WERI-Rb-1 (cell line): ENCODE measurements at regions not wholly inside any gene's neighbourhood (a gene's known extent, or its start where the extent isn't known, plus 50 kb on each side); places are given as distances from the start of the nearest gene placed in this dataset.
A peak's percentile ranks its signal among the peaks of the same experiment; 100 is the strongest.

Source experiments
- DNase-seq: peaks from one replicate; pipeline ENCODE4 v3.0.0-alpha.2; 2020
- H3K27ac ChIP-seq: fragments of 250-450 bp; sonication (Bioruptor Pico); 2 replicates; pipeline ENCODE4 v1.5.1; 2020; ENCODE audit warnings: mild to moderate bottlenecking, moderate library complexity
- H3K27me3 ChIP-seq: fragments of 250-450 bp; sonication (Bioruptor Pico); 2 replicates; pipeline ENCODE4 v1.5.1; 2021; ENCODE audit warnings: mild to moderate bottlenecking, low read depth, moderate library complexity; ENCODE audit not compliant: insufficient read depth, severe bottlenecking
- H3K36me3 ChIP-seq: fragments of 250-450 bp; sonication (Bioruptor Pico); 2 replicates; pipeline ENCODE4 v1.5.1; 2020; ENCODE audit warnings: mild to moderate bottlenecking, moderate library complexity
- H3K4me3 ChIP-seq: 2 replicates; pipeline ENCODE4 v1.5.1; 2011; ENCODE audit warnings: low read depth, mild to moderate bottlenecking, control low read depth, low read length
- H3K9me3 ChIP-seq: fragments of 250-450 bp; sonication (Bioruptor Pico); 2 replicates; pipeline ENCODE4 v1.5.1; 2021; ENCODE audit warnings: mild to moderate bottlenecking, moderate library complexity; ENCODE audit not compliant: severe bottlenecking
- TF ChIP-seq, protein P1 (sequence below): IDR thresholded peaks from 2 replicates; pipeline ENCODE4 v1.5.1; 2011; ENCODE audit warnings: low read depth, mild to moderate bottlenecking, control low read depth, inconsistent platforms, low read length

DNA sequence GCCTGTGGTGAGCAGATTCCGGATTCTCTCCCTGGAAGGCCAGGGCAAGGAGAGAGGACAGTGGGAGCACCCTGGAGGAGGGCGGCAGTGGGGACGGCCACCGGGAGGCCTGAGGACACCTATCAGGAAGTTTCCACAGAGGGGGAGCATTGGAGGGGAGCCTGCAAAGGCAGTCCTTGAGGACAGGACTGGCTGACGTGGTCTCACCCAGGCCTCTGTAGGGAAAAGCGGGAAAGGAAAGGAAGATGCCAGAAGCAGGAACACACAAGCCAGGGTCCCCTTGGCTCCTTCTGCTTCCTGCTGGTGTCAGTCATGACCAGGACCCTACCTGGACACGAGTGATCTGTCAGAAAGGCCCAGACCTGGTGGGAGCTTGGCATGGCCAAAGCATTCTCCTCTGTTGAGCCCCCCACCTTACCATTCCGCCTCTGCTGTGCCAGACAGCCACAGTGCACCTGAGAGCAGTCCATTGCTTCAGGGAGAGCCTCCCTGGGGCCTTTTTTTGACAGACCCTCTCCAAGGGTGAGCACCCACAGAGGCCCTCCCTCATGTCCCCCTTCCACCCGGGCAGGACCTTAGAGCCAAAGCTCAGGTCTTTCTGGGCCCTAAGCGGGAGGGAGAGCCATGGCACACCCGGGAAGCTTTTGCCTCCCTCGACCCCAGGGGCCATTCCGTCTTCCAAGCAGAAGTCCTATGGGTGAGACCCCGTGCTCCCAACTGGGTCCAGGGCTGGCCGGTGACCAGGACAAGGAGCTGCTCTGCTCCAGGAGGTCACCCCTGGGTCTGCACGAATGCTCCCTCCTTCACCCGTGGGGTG is 333.1 kb downstream of the DYSF start:
- Histone ChIP-seq H3K27me3 (peaks cover 5% of the 10 kb centered on the region), H3K36me3 (no peaks in the 10 kb centered on the region), H3K27ac (no peak overlapping the region), H3K9me3 (no peaks in the 10 kb centered on the region), H3K4me3 (no peak overlapping the region)
- no peak for DNase-seq
- TF ChIP-seq, protein P1, sequence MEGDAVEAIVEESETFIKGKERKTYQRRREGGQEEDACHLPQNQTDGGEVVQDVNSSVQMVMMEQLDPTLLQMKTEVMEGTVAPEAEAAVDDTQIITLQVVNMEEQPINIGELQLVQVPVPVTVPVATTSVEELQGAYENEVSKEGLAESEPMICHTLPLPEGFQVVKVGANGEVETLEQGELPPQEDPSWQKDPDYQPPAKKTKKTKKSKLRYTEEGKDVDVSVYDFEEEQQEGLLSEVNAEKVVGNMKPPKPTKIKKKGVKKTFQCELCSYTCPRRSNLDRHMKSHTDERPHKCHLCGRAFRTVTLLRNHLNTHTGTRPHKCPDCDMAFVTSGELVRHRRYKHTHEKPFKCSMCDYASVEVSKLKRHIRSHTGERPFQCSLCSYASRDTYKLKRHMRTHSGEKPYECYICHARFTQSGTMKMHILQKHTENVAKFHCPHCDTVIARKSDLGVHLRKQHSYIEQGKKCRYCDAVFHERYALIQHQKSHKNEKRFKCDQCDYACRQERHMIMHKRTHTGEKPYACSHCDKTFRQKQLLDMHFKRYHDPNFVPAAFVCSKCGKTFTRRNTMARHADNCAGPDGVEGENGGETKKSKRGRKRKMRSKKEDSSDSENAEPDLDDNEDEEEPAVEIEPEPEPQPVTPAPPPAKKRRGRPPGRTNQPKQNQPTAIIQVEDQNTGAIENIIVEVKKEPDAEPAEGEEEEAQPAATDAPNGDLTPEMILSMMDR: no peak

DNA sequence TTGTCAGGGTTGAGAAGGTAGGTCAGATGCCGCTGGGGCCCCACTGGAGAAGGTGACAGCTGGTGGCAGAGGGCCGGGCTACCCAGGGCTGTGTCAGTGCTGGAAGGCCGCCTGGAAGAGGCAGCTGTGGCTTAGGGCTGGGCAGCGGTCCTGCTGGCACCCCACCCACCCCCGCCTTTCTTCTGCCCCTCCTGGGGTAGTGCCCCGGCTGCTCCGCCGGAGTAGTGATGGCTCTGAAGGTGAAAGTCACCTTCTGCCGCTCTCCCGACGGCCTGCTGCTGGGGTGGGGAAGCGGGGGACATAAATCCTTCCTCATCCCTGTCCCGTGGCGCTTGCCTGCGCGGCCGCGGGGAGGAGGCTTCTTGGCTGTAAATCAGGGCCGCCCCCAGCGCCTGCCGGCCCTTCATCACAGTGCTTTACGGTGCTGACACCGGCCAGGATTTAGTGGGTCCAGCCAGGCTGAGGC is 332.2 kb downstream of the DYSF start:
- peaks cover 5% of the 10 kb centered on the region for H3K27me3 ChIP-seq
- no peaks in the 10 kb centered on the region for H3K36me3 ChIP-seq
- H3K27ac ChIP-seq: no peak overlapping the region
- H3K4me3 ChIP-seq: no peak overlapping the region; the same call in 1 of the 2 replicates
- TF ChIP-seq, protein P1: no peak
- H3K9me3 ChIP-seq: no peaks in the 10 kb centered on the region
- peak; percentile 83 for DNase-seq

DNA sequence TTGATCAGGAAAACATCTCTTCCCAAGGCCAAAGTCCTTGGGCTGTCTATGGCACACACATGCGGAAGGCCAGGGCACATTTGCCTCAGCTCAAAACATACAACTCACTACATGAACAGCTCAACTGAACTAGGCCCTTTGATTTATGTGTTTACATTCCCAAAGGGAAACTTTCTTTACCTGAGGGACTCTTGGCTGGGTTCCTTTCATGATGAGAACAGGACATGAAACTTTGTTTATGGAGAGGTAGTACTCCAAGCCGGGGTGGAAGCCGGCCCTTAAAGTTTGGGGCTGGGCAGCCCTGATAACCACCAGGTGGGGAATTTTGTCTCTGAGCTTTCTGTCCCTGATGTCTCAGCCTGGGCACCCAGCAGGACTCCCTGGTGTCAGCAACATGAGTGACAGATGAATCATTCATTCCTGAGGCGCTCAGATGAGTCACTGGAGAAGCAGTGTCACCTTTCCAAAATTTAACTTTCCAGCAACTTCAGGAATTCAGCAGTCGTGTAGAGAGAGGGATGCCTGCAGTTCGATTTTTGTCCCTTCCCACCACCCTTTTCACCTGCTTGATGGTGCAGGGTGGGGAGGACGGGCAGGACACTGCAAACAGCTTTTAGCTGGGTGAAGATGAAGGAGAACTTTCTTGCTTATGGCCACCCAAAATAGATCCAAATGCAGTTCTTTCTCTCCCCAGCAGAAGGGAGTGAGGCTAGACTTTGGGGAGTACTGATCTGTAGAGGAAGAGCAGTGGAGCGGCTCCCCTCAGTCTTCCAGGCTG is 331.6 kb downstream of the DYSF start:
- H3K36me3 ChIP-seq: no peaks in the 10 kb centered on the region
- no peak overlapping the region for H3K4me3 ChIP-seq
- H3K27ac ChIP-seq: no peak overlapping the region
- peaks cover 5% of the 10 kb centered on the region for H3K27me3 ChIP-seq
- TF ChIP-seq, protein P1: no peak
- no peaks in the 10 kb centered on the region for H3K9me3 ChIP-seq
- no peak for DNase-seq

DNA sequence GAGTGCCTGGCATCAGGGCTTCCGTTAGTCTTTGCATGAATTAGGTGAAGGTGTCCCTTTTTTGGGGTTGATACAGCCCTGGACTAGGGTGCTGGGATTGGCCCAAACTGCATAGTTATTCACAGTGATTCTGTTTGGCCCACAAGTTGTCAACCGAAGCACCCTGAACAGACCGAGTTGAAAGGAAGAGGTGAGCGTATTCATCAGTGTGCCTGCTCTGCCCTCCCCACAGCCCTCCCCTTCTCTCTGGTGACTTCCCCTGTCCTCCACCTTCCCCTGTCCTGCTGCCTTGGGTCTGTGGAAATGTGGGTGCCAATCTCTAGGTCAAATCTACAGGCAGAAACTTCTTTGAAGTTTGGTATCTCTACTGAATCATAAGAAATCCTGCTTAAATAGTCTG is 330.5 kb downstream of the DYSF start:
- TF ChIP-seq, protein P1: no peak

DNA sequence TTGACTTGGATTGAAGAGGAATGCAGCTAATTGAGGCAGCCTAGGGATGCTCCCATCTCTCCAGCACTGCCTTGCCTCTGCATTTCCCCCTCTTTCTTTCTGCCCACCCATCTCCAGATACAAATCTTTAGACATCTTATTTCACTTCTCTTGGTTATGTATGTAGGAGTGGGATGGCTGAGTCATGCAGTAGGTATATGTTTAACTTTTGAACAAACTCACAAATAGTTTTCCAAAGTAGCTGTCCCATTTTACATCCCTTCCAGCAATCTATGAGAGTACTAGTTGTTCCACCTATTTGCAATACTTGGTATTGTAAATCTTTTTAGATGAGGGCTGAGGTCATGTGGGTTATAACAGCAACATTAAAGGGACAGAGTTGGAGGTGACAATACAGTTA is 329.9 kb downstream of the DYSF start:
- Histone ChIP-seq H3K27me3 (peaks cover 5% of the 10 kb centered on the region), H3K9me3 (no peaks in the 10 kb centered on the region), H3K27ac (no peak overlapping the region), H3K4me3 (no peak overlapping the region), H3K36me3 (no peaks in the 10 kb centered on the region)
- DNase-seq: no peak
- TF ChIP-seq, protein P1: no peak

More for the DNA sequence above, 330.5 kb downstream of the DYSF start:
- H3K36me3 ChIP-seq: no peaks in the 10 kb centered on the region
- H3K27me3 ChIP-seq: peaks cover 5% of the 10 kb centered on the region
- no peak for DNase-seq
- H3K27ac ChIP-seq: no peak overlapping the region
- H3K9me3 ChIP-seq: no peaks in the 10 kb centered on the region
- no peak overlapping the region for H3K4me3 ChIP-seq
